ENCODE measurements at regions not wholly inside any gene's neighbourhood (a gene's known extent, or its start where the extent isn't known, plus 50 kb on each side); places are given as distances from the start of the nearest gene placed in this dataset.

- Mint-ChIP-seq H3K36me3 (no peaks in the 10 kb centered on the region), H3K4me3 (no peak overlapping the region), H3K4me1 (no peaks in the 10 kb centered on the region), H3K27ac (no peak overlapping the region), H3K9me3 (peaks cover 17% of the 10 kb centered on the region)
- ATAC-seq (no peak), DNase-seq (ENCODE audit: low spot score in 2 of 2) (no peak)
Observed at GRCh38 chr5:25641124-25641523, 996.3 kb upstream of the CDH10 start.

- H3K27ac Mint-ChIP-seq: no peak overlapping the region
- DNase-seq (ENCODE audit: low spot score in 2 of 2) (no peak), ATAC-seq (no peak)
- H3K4me3 Mint-ChIP-seq: no peak overlapping the region
- no peaks in the 10 kb centered on the region for H3K36me3 Mint-ChIP-seq
- peaks cover 7% of the 10 kb centered on the region for H3K9me3 Mint-ChIP-seq
- H3K4me1 Mint-ChIP-seq: no peaks in the 10 kb centered on the region
Observed at GRCh38 chr5:25619273-25619672, 974.5 kb upstream of the CDH10 start.

GRCh38 chr5:25618821-25619220 lies 974.0 kb upstream of the CDH10 start:
- peaks cover 6% of the 10 kb centered on the region for H3K9me3 Mint-ChIP-seq
- H3K27ac Mint-ChIP-seq: no peak overlapping the region
- no peak overlapping the region for H3K4me3 Mint-ChIP-seq
- ATAC-seq (no peak), DNase-seq (ENCODE audit: low spot score in 2 of 2) (no peak)
- H3K36me3 Mint-ChIP-seq: no peaks in the 10 kb centered on the region
- no peaks in the 10 kb centered on the region for H3K4me1 Mint-ChIP-seq

DNA sequence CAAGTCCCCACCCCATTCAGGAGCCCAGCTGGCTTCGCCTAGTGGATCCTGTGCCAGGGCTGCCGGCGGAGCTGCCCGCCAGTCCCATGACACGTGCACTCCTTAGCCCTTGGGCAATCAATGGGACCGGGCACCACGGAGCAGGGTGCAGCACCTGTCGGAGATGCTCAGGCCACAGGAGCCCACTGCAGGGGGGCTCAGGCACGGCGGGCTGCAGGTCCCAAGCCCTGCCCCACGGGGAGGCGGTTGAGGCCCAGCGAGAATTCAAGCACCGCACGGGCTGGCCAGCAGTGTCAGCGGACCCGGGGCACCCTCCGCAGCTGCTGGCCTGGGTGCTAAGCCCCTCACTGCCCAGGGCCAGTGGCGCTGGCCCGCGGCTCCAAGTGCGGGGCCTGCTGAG lies 969.7 kb upstream of the CDH10 start:
- Mint-ChIP-seq H3K9me3 (peaks cover 3% of the 10 kb centered on the region), H3K27ac (no peak overlapping the region), H3K4me1 (no peaks in the 10 kb centered on the region), H3K4me3 (no peak overlapping the region), H3K36me3 (no peaks in the 10 kb centered on the region)
- DNase-seq (ENCODE audit: low spot score in 2 of 2) (no peak), ATAC-seq (peak; percentile 34)

DNA sequence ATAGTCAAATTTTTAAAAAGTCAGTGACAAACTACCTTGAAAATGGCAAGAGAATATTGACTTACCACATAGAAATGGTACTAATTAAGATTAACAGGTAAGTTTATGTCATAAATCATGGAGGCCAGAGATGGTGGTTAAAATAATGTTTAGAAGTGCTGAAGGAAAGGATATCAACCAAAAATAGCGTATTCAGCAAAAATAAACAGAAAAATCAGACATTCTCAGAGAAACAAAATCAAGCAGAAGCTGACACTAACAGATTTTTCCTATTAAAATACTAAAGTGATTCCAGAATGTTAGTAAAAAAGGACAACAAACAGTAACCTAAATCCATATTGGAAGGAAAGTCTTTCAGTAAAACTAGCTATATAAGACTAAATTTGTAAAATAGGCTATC lies 959.9 kb upstream of the CDH10 start:
- DNase-seq (ENCODE audit: low spot score in 2 of 2) (no peak), ATAC-seq (no peak)
- H3K36me3 Mint-ChIP-seq: no peaks in the 10 kb centered on the region
- peaks cover 5% of the 10 kb centered on the region for H3K9me3 Mint-ChIP-seq
- H3K4me3 Mint-ChIP-seq: no peak overlapping the region
- H3K27ac Mint-ChIP-seq: no peak overlapping the region
- no peaks in the 10 kb centered on the region for H3K4me1 Mint-ChIP-seq

DNA sequence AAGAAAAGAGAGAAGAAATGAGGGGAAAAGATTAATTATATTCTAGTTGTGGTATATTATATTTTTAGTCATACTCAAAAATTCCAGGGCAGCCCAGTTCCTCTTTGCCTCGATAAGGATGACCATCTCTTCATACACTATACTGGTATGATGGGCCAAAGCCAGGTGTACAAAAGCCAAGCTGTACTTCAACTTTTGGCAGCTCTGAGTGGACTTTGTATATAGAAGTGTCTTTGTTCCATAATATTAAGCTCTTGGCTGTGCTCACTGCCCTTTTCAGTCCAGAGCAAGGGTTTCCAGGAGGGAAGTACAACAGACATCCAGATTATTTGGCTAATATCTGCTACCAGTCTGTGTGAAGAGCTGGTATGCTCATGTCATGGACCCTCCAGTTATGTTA lies 934.3 kb upstream of the CDH10 start:
- no peak for ATAC-seq
- H3K9me3 Mint-ChIP-seq: peaks cover 9% of the 10 kb centered on the region
- no peak for DNase-seq (ENCODE audit: low spot score in 2 of 2)
- no peaks in the 10 kb centered on the region for H3K4me1 Mint-ChIP-seq
- H3K36me3 Mint-ChIP-seq: no peaks in the 10 kb centered on the region
- H3K4me3 Mint-ChIP-seq: no peak overlapping the region
- H3K27ac Mint-ChIP-seq: no peak overlapping the region

DNA sequence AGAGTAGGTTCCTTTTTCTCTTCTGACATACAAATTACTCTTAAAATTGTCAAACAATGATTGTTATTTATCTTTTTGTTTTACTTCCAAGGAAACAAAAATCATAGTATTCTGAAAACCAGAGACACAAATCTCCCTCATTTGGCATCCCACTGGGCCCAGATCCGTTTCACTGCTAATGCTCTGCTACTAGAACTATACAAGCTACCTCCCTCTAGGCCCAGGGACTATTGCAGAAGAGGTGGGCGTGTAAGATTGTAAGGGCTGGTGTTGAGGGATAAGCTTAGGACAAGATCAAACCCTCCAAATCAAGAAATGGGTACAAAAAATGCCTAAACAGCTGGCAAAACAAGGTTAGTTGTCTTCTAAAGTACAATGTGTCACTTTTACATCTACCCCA lies 928.9 kb upstream of the CDH10 start:
- DNase-seq (ENCODE audit: low spot score in 2 of 2) (no peak), ATAC-seq (no peak)
- H3K4me3 Mint-ChIP-seq: no peak overlapping the region
- H3K4me1 Mint-ChIP-seq: peaks cover 5% of the 10 kb centered on the region
- H3K27ac Mint-ChIP-seq: no peak overlapping the region
- H3K9me3 Mint-ChIP-seq: peaks cover 10% of the 10 kb centered on the region
- H3K36me3 Mint-ChIP-seq: peaks cover 7% of the 10 kb centered on the region

GRCh38 chr5:25570067-25570583 lies 925.3 kb upstream of the CDH10 start:
- Mint-ChIP-seq H3K27ac (no peak overlapping the region), H3K36me3 (peaks cover 8% of the 10 kb centered on the region), H3K4me1 (peaks cover 6% of the 10 kb centered on the region), H3K4me3 (no peak overlapping the region), H3K9me3 (peaks cover 10% of the 10 kb centered on the region)
- no peak for ATAC-seq
- no peak for DNase-seq (ENCODE audit: low spot score in 2 of 2)

- H3K4me3 Mint-ChIP-seq: no peak overlapping the region
- DNase-seq (ENCODE audit: low spot score in 2 of 2): no peak
Observed at GRCh38 chr5:25568989-25569625, 924.3 kb upstream of the CDH10 start.

GRCh38 chr5:25568294-25568693 lies 923.5 kb upstream of the CDH10 start:
- Mint-ChIP-seq H3K36me3 (peaks cover 8% of the 10 kb centered on the region), H3K9me3 (peaks cover 13% of the 10 kb centered on the region), H3K27ac (no peak overlapping the region), H3K4me1 (peaks cover 6% of the 10 kb centered on the region), H3K4me3 (no peak overlapping the region)
- no peak for ATAC-seq
- no peak for DNase-seq (ENCODE audit: low spot score in 2 of 2)

More at GRCh38 chr5:25568989-25569625, 924.3 kb upstream of the CDH10 start:
- Mint-ChIP-seq H3K4me1 (peaks cover 6% of the 10 kb centered on the region), H3K27ac (peak overlapping the region; percentile 20), H3K36me3 (peaks cover 8% of the 10 kb centered on the region), H3K9me3 (peaks cover 10% of the 10 kb centered on the region)
- ATAC-seq: no peak

- no peak overlapping the region for H3K4me3 Mint-ChIP-seq
- no peak overlapping the region for H3K27ac Mint-ChIP-seq
- H3K4me1 Mint-ChIP-seq: peaks cover 6% of the 10 kb centered on the region
- ATAC-seq: no peak
- H3K9me3 Mint-ChIP-seq: peaks cover 17% of the 10 kb centered on the region
- H3K36me3 Mint-ChIP-seq: peaks cover 8% of the 10 kb centered on the region
- DNase-seq (ENCODE audit: low spot score in 2 of 2): no peak
Observed at GRCh38 chr5:25567881-25568280, 923.1 kb upstream of the CDH10 start.

DNA sequence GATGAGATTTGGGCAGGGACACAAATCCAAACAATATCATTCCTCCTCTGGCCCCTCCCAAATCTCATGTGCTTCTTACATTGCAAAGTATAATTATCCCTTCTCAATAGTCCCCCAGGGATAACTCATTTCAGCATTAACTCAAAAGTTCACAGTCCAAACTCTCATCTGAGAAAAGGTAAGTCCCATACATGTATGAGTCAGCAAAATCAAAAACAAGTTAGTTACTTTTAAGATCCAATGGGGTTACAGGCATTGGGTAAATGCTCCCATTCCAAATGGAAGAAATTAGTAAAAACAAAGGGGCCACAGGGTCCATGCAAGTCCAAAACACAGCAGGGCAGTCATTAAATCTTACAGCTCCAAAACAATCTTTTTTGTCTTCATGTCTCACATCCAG lies 917.9 kb upstream of the CDH10 start:
- DNase-seq (ENCODE audit: low spot score in 2 of 2): no peak
- Mint-ChIP-seq H3K27ac (no peak overlapping the region), H3K4me1 (no peaks in the 10 kb centered on the region), H3K9me3 (peaks cover 7% of the 10 kb centered on the region), H3K36me3 (no peaks in the 10 kb centered on the region), H3K4me3 (no peak overlapping the region)
- no peak for ATAC-seq

GRCh38 chr5:25554077-25554476 lies 909.3 kb upstream of the CDH10 start:
- Mint-ChIP-seq H3K27ac (no peak overlapping the region), H3K4me3 (no peak overlapping the region), H3K9me3 (peaks cover 7% of the 10 kb centered on the region), H3K36me3 (no peaks in the 10 kb centered on the region), H3K4me1 (no peaks in the 10 kb centered on the region)
- no peak for DNase-seq (ENCODE audit: low spot score in 2 of 2)
- ATAC-seq: no peak

GRCh38 chr5:25552871-25553481 lies 908.2 kb upstream of the CDH10 start:
- DNase-seq (ENCODE audit: low spot score in 2 of 2) (no peak), ATAC-seq (no peak)
- Mint-ChIP-seq H3K27ac (no peak overlapping the region), H3K4me3 (no peak overlapping the region), H3K9me3 (peaks cover 7% of the 10 kb centered on the region), H3K36me3 (no peaks in the 10 kb centered on the region), H3K4me1 (no peaks in the 10 kb centered on the region)

DNA sequence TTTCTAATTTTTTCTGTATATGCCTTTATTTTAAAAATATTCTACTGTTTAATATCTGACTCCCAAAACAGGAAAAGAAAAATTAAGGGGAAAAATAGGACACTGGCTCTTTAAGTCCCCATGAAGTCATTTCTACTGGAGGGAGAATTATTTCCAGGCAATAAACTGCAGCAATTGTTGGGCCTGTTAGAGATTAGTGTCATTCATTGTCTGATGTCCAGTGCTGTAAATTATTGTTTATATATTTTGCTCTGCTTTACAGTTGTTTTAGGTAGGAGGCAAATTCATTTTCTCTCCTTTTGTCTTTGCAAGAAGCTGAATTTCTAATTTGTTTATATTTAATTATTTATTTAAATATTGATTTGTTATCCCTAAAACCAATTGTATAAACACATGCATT lies 906.0 kb upstream of the CDH10 start:
- Mint-ChIP-seq H3K9me3 (peaks cover 7% of the 10 kb centered on the region), H3K4me3 (no peak overlapping the region), H3K36me3 (no peaks in the 10 kb centered on the region), H3K27ac (no peak overlapping the region), H3K4me1 (no peaks in the 10 kb centered on the region)
- DNase-seq (ENCODE audit: low spot score in 2 of 2): no peak
- no peak for ATAC-seq

DNA sequence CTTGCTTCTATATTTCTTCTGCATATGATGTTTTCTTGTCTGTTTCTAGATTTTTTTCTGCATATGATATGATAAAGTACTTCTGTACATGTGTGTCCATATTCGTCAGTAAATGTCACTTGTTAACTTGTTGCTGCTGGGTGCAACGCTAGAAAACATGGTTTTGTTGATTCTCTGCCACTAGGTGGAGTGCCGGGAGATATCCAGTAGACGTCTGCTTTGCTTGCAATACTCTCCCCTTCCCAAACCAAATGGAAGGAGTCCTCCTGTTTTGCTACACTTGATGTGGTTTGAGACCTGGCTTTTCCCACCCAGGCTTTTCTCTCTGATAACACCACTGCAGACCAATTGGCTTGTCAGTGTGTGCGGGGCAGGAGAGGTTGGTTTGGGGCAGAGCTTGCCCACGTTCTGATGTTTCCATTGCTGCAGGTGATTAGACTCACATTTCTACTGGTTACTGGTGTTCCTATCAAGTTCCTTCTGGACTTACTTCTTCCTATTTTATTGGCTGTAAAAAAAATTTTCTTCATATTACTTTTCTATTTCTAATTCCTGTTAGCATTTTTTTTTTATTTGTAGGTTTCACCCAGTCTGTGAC lies 900.0 kb upstream of the CDH10 start:
- H3K27ac Mint-ChIP-seq: no peak overlapping the region
- H3K36me3 Mint-ChIP-seq: no peaks in the 10 kb centered on the region

More for the DNA sequence above, 900.0 kb upstream of the CDH10 start:
- Mint-ChIP-seq H3K4me3 (no peak overlapping the region), H3K4me1 (no peaks in the 10 kb centered on the region), H3K9me3 (peaks cover 13% of the 10 kb centered on the region)
- DNase-seq (ENCODE audit: low spot score in 2 of 2) (no peak), ATAC-seq (peak; percentile 28)

Measured in stimulated activated effector memory CD8-positive, alpha-beta T cell treated with anti-CD3 and anti-CD28 coated beads, Interleukin-12 subunit alpha, Interleukin-12 subunit beta, amount 100 ng/mL, for 72 hours (primary cell).